Activated naive CD4-positive, alpha-beta T cell treated with Interleukin-2 at 50 U/mL for 16 hours (primary cell): ENCODE measurements at regions not wholly inside any gene's neighbourhood (a gene's known extent, or its start where the extent isn't known, plus 50 kb on each side); places are given as distances from the start of the nearest gene placed in this dataset.
"Not testable (repeated sequence)": the region's sequence is repeated elsewhere in the genome, so short reads cannot be mapped to it uniquely, and the experiment has no call there.

Experiments used
- DNase-seq: peaks from one replicate; pipeline ENCODE4 v3.0.0-alpha.2; 2020

- no peak for DNase-seq
These were observed 347.1 kb downstream of the CD83 start for GRCh38 chr6:14464716-14465115.

GRCh38 chr6:14466278-14466677 is 348.7 kb downstream of the CD83 start:
- DNase-seq = no peak

- no peak for DNase-seq
These were observed 350.0 kb downstream of the CD83 start for GRCh38 chr6:14467591-14467990.

- DNase-seq = no peak
These were observed 351.2 kb downstream of the CD83 start for GRCh38 chr6:14468647-14469321.

DNA sequence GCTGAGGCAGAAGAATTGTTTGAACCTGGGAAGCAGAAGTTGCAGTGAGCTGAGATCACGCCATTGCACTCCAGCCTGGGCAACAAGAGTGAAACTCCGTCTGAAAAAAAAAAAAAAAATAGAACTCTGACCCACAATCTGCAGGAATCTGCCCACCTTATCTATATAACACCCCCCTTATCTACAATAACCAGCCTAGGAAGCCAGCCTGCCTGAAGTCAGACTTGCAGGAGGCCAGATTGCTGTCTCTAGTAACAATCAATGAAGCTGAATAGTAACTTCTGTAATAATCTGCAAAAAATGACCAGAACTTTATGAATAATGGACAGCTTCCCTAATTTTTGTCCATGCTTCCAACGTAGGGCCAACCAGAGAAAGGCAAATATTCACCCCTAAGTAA is 352.5 kb downstream of the CD83 start:
- no peak for DNase-seq

GRCh38 chr6:14470671-14471070 is 353.1 kb downstream of the CD83 start:
- DNase-seq = no peak

DNA sequence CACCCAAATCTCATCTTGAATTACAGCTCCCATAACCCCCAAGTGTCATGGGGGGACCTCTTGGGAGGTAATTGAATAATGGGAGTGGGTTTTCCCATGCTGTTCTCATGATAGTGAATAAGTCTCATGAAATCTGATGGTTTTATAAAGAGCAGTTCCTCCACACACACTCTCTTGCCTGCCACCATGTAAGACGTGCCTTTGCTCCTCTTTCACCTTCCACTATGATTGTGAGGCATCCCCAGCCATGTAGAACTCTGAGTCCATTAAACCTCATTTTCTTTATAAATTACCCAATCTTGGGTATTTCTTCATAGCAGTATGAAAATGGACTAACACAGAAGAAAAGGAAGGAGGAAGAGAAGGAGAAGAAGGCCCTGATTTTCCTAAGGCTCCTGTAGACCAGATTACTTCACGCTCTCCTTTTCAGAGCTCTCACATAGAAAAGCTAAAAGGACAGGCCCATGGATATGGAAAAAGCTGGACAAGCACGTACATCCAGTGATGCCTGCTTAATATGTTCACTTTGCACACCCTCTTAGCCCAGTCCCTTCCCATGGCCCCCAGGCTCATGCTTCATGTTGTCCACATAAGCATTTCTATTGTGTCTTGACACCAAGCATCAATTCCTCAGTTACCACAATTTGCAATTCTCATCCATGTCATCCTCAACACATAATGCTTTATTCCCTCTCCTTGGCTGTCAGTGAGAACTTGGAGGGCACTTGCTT is 354.8 kb downstream of the CD83 start:
- no peak for DNase-seq

- no peak for DNase-seq
These were observed 355.4 kb downstream of the CD83 start for GRCh38 chr6:14472986-14473337.

- DNase-seq = no peak
These were observed 357.2 kb downstream of the CD83 start for GRCh38 chr6:14474816-14475215.

DNA sequence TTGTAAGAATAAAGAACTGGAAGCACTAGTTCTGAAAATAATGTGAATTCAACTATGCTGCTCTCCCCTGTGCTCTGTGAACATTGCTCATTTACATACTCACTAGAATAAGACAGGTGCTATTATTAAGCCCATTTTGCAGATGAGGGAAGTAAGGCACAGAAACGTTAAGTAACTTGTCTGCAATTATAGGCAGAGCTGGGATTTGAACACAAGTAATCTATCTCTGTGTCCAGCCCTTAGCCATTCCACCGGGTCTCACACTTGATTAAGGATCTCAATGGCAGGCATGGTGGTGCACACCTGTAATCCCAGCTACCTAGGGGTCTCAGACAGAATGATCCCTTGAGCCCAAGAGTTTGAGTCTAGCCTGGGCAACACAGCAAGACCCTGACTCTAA is 357.7 kb downstream of the CD83 start:
- DNase-seq = no peak

- DNase-seq = no peak
These were observed 359.4 kb downstream of the CD83 start for GRCh38 chr6:14476793-14477531.

GRCh38 chr6:14477559-14477958 is 360.0 kb downstream of the CD83 start:
- no peak for DNase-seq

DNA sequence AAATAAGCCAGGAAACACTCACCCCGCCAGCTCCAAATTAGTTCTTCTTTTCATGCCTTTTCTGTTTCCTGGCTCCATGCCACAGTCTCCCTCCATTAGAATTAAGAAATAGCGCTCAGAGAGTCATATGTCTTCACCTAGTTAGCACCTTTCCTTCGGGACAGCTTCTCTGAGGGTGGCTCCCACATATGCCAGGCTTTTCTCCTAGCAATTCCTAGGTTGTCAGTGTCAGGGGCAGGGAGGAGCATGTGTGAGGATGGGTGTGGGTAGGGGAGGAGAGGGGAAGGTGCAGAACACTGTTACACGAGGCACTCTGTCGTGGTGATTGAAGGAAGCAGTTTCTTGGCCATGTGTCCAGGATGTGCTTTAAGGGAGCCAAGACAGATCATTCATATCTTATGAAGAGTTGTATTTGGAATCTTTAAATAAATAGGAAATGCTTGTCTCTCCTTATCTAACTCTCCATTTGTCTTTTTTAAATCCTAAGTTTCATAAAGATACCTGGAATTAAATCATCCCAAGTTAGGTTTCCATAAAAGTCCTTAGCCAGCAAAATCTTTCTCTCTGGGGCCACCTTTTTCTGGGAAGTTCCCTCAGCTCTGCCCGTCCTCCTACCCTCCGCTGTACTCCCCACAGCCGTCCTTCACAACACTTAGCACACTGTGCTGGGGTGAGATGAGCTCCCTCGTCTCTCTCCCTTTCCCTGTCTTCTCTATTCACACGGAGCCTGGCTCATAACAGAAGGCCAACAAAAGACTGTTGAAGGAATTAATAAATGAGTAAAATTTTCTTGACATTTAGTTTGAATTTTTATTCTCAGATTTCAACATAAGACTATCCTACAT is 361.0 kb downstream of the CD83 start:
- no peak for DNase-seq

DNA sequence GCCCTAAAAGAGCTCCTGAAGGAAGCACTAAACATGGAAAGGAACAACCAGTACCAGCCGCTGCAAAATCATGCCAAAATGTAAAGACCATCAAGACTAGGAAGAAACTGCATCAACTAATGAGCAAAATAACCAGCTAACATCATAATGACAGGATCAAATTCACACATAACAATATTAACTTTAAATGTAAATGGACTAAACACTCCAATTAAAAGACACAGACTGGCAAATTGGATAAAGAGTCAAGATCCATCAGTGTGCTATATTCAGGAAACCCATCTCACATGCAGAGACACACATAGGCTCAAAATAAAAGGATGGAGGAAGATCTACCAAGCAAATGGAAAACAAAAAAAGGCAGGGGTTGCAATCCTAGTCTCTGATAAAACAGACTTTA is 364.4 kb downstream of the CD83 start:
- not testable (repeated sequence) for DNase-seq

- no peak for DNase-seq
These were observed 370.1 kb downstream of the CD83 start for GRCh38 chr6:14487625-14488024.

- DNase-seq = no peak
These were observed 370.6 kb downstream of the CD83 start for GRCh38 chr6:14488180-14488579.

GRCh38 chr6:14489445-14489844 is 371.9 kb downstream of the CD83 start:
- DNase-seq = no peak

- DNase-seq = no peak
These were observed 381.2 kb downstream of the CD83 start for GRCh38 chr6:14498748-14499147.

DNA sequence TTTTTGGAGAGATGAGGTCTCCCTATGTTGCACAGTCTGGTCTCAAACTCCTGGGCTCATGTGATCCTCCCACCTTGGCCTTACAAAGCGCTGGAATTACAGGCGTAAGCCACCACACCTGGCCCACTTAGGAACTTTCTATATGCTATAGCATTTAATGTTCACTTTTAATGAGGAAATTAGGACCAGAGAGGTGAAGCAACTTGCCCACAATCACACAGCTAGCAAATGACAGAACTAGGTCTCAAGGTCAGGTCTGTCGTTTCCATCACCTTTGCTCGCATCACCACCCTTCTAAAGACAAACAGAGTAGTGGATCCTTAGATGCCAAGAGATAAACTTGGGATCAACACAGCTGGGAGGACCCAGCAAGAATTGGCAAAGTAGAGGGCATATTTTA is 381.7 kb downstream of the CD83 start:
- no peak for DNase-seq

- no peak for DNase-seq
These were observed 382.3 kb downstream of the CD83 start for GRCh38 chr6:14499841-14500240.

DNA sequence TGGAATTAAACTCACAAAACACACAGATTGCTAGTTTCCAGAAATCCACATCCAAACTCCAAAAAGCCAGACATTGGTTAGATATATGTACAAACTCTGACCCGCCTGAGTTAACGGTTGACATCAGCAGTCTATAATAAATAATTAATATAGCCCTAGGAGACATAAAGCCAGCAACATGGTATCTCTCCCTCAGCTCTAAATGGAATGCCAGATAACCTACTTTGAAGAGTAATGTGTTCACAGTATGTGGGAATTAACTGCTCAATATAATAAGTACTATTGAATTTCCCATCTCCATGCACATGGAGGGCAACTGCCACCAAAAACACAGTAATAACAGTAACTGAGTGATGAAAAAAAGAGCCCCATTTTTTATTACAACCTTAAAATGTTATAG is 383.2 kb downstream of the CD83 start:
- no peak for DNase-seq

DNA sequence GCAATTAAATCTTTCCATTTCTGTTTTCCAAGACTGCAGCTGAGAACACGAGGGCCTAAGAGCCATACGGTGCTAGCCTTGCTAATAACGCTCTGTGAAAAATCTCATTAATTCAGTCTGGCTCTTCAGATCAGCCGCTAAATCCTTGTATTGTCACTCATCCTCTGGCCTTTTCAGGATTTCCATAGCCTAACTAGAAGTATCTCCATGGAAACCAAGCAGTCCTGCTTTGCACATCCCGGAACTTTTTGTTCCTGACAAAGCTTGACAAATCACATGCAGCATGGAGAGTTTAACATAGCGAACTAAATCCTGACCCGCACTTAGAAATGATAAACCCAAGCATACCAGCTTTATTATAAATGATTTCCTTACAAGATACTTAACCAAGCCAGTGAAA is 383.7 kb downstream of the CD83 start:
- no peak for DNase-seq

DNA sequence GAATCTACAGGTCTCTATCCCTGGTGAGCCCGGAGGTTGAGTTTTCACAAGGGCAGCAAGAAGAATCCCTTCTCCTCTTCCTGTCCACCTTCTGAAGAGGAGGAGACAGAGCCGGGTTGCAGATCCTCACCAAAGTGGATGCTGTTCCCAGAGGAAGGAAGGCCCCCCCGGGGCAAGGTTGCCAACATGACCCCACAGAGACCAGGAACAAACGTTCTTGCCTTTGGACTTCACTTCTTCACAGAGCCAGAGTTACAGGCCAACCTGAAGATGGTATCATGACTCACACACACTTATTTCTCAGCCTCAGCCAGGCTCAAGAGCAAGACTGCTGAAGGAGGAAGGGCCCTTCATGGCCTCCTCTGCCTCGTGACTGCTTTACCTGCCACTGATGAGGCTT is 384.3 kb downstream of the CD83 start:
- no peak for DNase-seq
